GM10266 (cell line): ENCODE measurements at regions not wholly inside any gene's neighbourhood (a gene's known extent, or its start where the extent isn't known, plus 50 kb on each side); places are given as distances from the start of the nearest gene placed in this dataset.

Experiments used
- DNase-seq: peaks from one replicate; pipeline ENCODE4 v3.0.0; 2012; ENCODE audit errors: extremely low spot score
- CTCF ChIP-seq: IDR thresholded peaks from 2 replicates; pipeline ENCODE4 v1.5.1; 2012; ENCODE audit warnings: mild to moderate bottlenecking, low read depth; ENCODE audit not compliant: control insufficient read depth, insufficient read depth; ENCODE audit errors: missing control alignments

DNA sequence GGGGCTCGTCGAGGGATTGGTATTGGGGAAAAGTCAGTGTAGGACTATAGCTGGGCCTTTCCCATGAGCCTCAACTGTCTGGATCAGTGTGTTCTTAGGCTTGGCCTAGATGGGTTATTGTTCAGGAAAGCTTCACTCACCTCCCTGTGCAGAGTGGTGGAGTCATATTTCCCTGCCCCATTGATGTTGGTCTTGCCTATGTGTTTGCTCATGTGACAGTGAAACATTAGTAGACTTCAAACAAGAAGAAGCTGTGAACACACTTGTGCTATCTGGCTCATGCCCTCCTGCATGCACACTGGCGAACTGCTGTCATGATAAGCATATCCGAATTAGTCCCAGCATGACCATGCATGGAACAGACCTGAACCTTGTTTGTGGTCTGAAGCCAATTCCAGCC lies 171.1 kb downstream of the DHX35 start:
- DNase-seq: no peak
- no peak for TF ChIP-seq CTCF

- no peak for TF ChIP-seq CTCF
- no peak for DNase-seq
Measured at GRCh38 chr20:39132511-39132910, 170.4 kb downstream of the DHX35 start.

- no peak for TF ChIP-seq CTCF
- DNase-seq: no peak
Measured at GRCh38 chr20:39132093-39132492, 169.9 kb downstream of the DHX35 start.

DNA sequence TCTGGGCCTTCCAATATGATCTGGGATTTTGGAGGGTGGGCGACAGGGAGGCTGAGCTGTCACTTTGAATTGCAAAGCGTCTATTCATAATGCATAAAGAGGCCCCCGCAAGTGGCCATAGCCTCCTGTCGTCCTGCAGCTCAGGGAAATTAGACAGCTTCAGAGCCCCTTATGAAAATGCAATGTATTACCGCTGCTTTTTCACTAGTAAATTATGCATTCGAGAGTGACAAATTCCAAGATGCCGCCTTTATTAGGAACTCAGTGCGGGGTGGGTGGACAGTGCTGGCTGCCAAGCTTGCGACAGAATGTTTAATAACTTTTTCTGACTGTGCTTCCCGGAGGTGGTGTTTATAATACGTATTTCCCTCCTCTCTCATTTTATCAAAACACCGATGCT lies 168.5 kb downstream of the DHX35 start:
- TF ChIP-seq CTCF: no peak
- DNase-seq: no peak

GRCh38 chr20:39129523-39129922 lies 167.4 kb downstream of the DHX35 start:
- no peak for TF ChIP-seq CTCF
- DNase-seq: no peak

- no peak for DNase-seq
- no peak for TF ChIP-seq CTCF
Measured at GRCh38 chr20:39124064-39124463, 161.9 kb downstream of the DHX35 start.

- no peak for TF ChIP-seq CTCF
Measured at GRCh38 chr20:39123185-39123557, 161.0 kb downstream of the DHX35 start.

GRCh38 chr20:39117491-39117890 lies 155.3 kb downstream of the DHX35 start:
- DNase-seq: no peak
- TF ChIP-seq CTCF: no peak

More at GRCh38 chr20:39123185-39123557, 161.0 kb downstream of the DHX35 start:
- no peak for DNase-seq
